MM.1S (cell line): ENCODE measurements at regions not wholly inside any gene's neighbourhood (a gene's known extent, or its start where the extent isn't known, plus 50 kb on each side); places are given as distances from the start of the nearest gene placed in this dataset.

Source experiments
- DNase-seq: peaks from one replicate; pipeline ENCODE4 v3.0.0-alpha.2; 2015
- H2AFZ ChIP-seq: fragments of 300-600 bp; sonication (generic); 2 replicates; pipeline ENCODE4 v1.6.0; 2016; ENCODE audit warnings: antibody characterized with exemption, low read length
- H3F3A ChIP-seq: fragments of 300-600 bp; sonication (generic); 2 replicates; pipeline ENCODE4 v1.6.1; 2016; ENCODE audit warnings: mild to moderate bottlenecking, antibody characterized with exemption, low read length, moderate library complexity, mixed read lengths; ENCODE audit not compliant: insufficient read depth
- H3K27ac ChIP-seq: fragments of 300-600 bp; sonication (generic); 2 replicates; pipeline ENCODE4 v1.5.1; 2016; ENCODE audit warnings: mild to moderate bottlenecking, low read length
- H3K27me3 ChIP-seq: fragments of 300-600 bp; sonication (generic); replicated peaks from 2 replicates; pipeline ENCODE4 v1.6.0; 2016; ENCODE audit warnings: low read length; ENCODE audit not compliant: insufficient read depth
- H3K36me3 ChIP-seq: fragments of 300-600 bp; sonication (generic); replicated peaks from 2 replicates; pipeline ENCODE4 v1.6.1; 2016; ENCODE audit warnings: mild to moderate bottlenecking, low read length, mixed read lengths; ENCODE audit not compliant: insufficient read depth
- H3K4me1 ChIP-seq: fragments of 300-600 bp; sonication (generic); 2 replicates; pipeline ENCODE4 v1.6.1; 2016; ENCODE audit warnings: low read length, mixed read lengths
- H3K4me2 ChIP-seq: fragments of 300-600 bp; sonication (generic); 2 replicates; pipeline ENCODE4 v1.6.0; 2016; ENCODE audit warnings: low read depth, low read length
- H3K4me3 ChIP-seq: fragments of 300-600 bp; sonication (generic); 2 replicates; pipeline ENCODE4 v1.5.1; 2016; ENCODE audit warnings: low read length, mixed read lengths
- H3K79me2 ChIP-seq: fragments of 300-600 bp; sonication (generic); 2 replicates; pipeline ENCODE4 v1.6.1; 2016; ENCODE audit warnings: mixed run types, low read length, mixed read lengths
- H3K9ac ChIP-seq: fragments of 300-600 bp; sonication (generic); 2 replicates; pipeline ENCODE4 v1.6.1; 2016; ENCODE audit warnings: low read length, mixed read lengths
- H3K9me2 ChIP-seq: fragments of 300-600 bp; sonication (generic); replicated peaks from 2 replicates; pipeline ENCODE4 v1.6.1; 2016; ENCODE audit warnings: mild to moderate bottlenecking, low read length, mixed read lengths; ENCODE audit not compliant: insufficient read depth
- H3K9me3 ChIP-seq: fragments of 300-600 bp; sonication (generic); replicated peaks from 2 replicates; pipeline ENCODE4 v1.6.1; 2016; ENCODE audit warnings: mild to moderate bottlenecking, low read length, mixed read lengths; ENCODE audit not compliant: insufficient read depth
- H4K20me1 ChIP-seq: fragments of 300-600 bp; sonication (generic); 2 replicates; pipeline ENCODE4 v1.6.1; 2016; ENCODE audit warnings: mild to moderate bottlenecking, low read length, moderate library complexity, mixed read lengths; ENCODE audit not compliant: insufficient read depth
- CTCF ChIP-seq: fragments of 300-600 bp; sonication (generic); IDR thresholded peaks from 2 replicates; pipeline ENCODE4 v1.5.1; 2016; ENCODE audit warnings: antibody characterized with exemption, low read length, mixed read lengths
- EZH2 ChIP-seq: fragments of 300-600 bp; sonication (generic); optimal IDR thresholded peaks from 2 replicates; pipeline ENCODE3; 2017; ENCODE audit warnings: low read depth, mild to moderate bottlenecking, antibody characterized with exemption, low read length, mixed read lengths
- EZH2phosphoT487 ChIP-seq: fragments of 300-600 bp; sonication (generic); IDR thresholded peaks from 2 replicates; pipeline ENCODE4 v1.6.1; 2018; ENCODE audit warnings: antibody characterized with exemption, low read length

- Histone ChIP-seq H4K20me1 (no peaks in the 10 kb centered on the region), H3K4me2 (no peak overlapping the region), H3K9ac (no peak overlapping the region), H3K79me2 (no peaks in the 10 kb centered on the region), H3K9me2 (no peaks in the 10 kb centered on the region), H3K27ac (no peak overlapping the region), H2AFZ (no peak overlapping the region), H3K9me3 (no peaks in the 10 kb centered on the region), H3K4me1 (no peaks in the 10 kb centered on the region), H3F3A (no peaks in the 10 kb centered on the region), H3K27me3 (no peaks in the 10 kb centered on the region), H3K36me3 (no peaks in the 10 kb centered on the region), H3K4me3 (no peak overlapping the region)
- no peak for DNase-seq
- TF ChIP-seq EZH2 (no peak), EZH2phosphoT487 (no peak), CTCF (no peak)
Observed at GRCh38 chr13:107421951-107422350, 793.4 kb downstream of the LIG4 start.

- no peak overlapping the region for H2AFZ ChIP-seq
- no peak for DNase-seq
- H3K9ac ChIP-seq = no peak overlapping the region
- TF ChIP-seq EZH2phosphoT487 (no peak), CTCF (no peak), EZH2 (no peak)
- no peaks in the 10 kb centered on the region for H3K36me3 ChIP-seq
- no peaks in the 10 kb centered on the region for H3K27me3 ChIP-seq
- no peaks in the 10 kb centered on the region for H3K9me2 ChIP-seq
- H3K27ac ChIP-seq = no peak overlapping the region
- H3K4me3 ChIP-seq = no peak overlapping the region
- no peaks in the 10 kb centered on the region for H3K79me2 ChIP-seq
- H3F3A ChIP-seq = no peaks in the 10 kb centered on the region
- H3K4me1 ChIP-seq = no peaks in the 10 kb centered on the region
- H3K9me3 ChIP-seq = no peaks in the 10 kb centered on the region
- H4K20me1 ChIP-seq = no peaks in the 10 kb centered on the region
- no peak overlapping the region for H3K4me2 ChIP-seq
Observed at GRCh38 chr13:107421028-107421427, 794.3 kb downstream of the LIG4 start.

GRCh38 chr13:107413005-107413404 lies 802.3 kb downstream of the LIG4 start:
- Histone ChIP-seq H3K36me3 (no peaks in the 10 kb centered on the region), H3K9me2 (no peaks in the 10 kb centered on the region), H3F3A (no peaks in the 10 kb centered on the region), H3K4me3 (no peak overlapping the region), H3K9ac (no peak overlapping the region), H3K27me3 (no peaks in the 10 kb centered on the region), H2AFZ (no peak overlapping the region), H4K20me1 (no peaks in the 10 kb centered on the region), H3K9me3 (no peaks in the 10 kb centered on the region), H3K27ac (no peak overlapping the region), H3K4me1 (no peaks in the 10 kb centered on the region), H3K4me2 (no peak overlapping the region), H3K79me2 (no peaks in the 10 kb centered on the region)
- no peak for TF ChIP-seq EZH2
- no peak for TF ChIP-seq CTCF
- no peak for TF ChIP-seq EZH2phosphoT487
- DNase-seq = no peak
